Cardiac septum (tissue), 1 donor: ENCODE measurements at regions not wholly inside any gene's neighbourhood (a gene's known extent, or its start where the extent isn't known, plus 50 kb on each side); places are given as distances from the start of the nearest gene placed in this dataset.

Experiments used
- DNase-seq: peaks from one replicate; pipeline ENCODE4 v3.0.0-alpha.2; 2020; ENCODE audit warnings: low spot score
- intact Hi-C: fragments of 100-400 bp; cut with DNase I; formaldehyde crosslinking; loops from one replicate; pipeline ENCODE4 v1.14.0; 2022
- donor health status: DM: no; HTN: no; CAD: no.

DNA sequence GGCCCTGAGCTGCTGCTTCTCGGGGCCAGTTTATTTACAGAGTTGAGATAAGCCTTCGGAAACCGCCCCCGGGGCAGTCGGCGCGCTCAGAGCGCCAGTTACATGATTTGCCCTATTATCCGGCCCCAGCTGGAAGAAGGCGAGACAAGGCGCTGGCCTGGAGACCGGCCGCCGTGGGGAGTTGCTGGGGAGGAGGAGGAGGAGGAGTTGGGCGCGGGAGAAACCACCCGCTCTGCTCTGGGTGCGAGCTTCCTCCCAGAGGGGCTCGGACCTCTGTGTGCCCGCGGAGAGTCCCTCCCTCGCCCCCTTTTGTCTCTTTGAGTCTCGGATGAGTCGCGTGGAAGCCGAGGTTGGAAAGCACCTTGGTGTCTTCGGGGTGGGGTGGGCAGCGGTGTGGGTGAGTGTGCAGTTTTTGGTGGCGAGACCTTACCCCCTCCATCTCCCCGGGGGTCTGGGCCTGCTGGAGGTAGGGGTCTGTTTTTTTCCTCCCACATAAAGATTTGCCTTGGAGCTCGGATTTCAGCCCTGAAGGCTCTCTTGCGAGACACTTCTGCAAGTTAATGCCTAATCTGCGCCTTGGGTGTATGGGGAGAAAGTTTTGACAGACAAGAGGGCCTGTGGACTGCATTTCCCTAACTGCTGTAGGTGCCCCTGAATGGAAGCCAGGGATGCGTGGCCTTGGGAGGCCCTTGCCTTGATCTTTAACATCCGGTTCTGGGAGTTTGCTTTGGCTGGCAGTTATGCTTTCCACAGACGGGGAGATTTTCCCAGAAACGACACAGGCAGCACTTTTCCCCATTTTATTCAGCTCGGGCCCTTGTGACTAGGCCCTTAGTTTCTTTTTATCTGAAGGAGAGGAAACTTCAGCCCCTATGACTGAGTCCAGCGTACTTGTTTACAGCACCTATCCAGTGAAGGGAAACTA lies 80.0 kb downstream of the NDUFS5 start:
- intact Hi-C loops = loop anchor here (1.0 to 5.0 kb wide), 4 partner anchors 26 to 301 kb away; no protein-coding TSS in a partner anchor
- peak; percentile 79 for DNase-seq

DNA sequence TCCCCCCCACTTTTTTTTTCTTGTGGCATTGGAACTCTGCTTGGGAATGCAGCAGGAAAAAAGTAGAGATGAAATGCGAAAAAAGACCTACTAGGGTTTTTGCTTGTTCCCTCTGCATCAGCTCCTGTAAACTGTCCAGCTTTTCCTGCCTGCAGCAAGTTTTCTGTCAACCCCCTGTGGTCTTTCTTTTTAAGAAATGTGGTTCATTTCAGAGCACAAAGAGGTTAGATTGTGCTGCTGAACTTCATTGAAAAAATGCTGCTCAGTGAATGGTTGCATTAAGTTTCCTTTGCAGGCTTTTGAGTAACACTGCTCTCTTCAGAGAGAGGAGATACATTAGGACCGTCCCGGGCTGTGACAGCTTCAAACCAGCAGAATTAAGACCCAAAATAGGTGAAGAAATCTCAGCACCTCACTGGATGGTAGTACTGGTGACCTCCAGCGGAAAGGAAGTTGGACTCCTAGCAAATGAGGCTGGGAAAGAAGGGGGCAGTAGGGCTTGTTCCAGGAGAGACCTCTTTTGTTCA lies 80.7 kb downstream of the NDUFS5 start:
- intact Hi-C loops = loop anchor here (5.0 kb wide), 1 partner anchor 300 kb away; no protein-coding TSS in a partner anchor
- DNase-seq = no peak

DNA sequence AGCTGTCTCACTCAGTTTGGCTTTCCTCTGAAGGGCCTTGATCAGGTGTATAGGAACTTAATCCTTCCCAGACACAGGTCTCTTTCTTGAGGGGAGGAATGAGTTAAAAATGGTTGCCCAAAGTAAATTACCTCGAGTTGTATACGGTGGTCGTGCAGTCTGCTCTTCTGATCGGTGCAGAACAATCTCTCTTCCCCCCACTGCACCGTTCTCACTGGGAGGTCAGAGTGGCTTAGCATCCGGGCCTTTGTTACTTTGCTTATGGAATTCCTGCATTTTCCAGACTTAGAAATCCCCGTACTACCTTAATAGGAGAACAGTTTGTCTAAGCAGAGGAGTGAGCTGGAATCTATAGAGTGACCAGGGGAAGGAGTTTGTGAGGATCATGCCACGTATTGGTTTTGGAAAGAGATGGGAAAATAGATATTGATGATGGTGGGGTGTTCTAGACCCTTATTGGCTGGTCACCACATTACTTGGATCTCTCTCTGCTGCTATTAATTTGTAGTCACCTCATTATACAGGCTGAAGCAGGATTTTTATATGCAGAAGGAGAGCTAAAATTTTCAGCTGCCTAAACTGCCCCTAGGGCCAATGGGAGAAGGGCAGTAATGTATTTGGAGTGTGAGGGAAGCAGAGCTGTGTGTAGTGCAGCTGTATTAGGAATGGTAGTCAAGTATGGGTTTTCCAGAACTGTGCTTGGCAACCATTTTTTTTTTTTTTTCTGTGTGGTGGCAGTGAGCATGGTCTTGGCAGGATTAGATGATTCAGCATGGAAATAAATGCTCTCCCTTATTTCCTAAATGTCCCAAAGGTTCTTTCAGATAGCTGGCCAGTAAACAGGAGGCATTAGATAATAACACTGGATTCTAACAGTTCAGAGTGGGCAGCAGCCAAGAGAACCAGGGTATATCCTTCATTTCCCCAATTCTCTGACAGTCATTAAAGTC lies 81.5 kb downstream of the NDUFS5 start:
- intact Hi-C loops = loop anchor here (5.0 kb wide), 1 partner anchor 300 kb away; no protein-coding TSS in a partner anchor
- DNase-seq = no peak

DNA sequence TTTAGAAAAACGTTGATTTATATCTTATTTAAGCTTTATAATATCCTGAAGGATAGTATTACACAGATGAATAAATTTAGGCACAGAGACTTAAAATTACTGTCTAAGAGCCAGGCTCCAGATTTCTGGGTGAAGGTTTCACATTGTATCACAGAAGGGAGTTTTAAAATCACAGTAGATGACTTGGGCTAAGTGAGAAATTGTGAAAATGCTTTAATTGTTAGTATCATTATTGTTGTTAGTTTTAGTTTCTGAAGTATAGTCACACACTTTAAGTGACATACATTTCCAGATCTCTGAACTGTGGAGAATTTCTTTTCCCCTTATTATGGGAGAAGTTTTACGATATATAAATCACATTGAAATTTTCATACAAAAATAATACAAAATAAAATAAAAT lies 83.5 kb downstream of the NDUFS5 start:
- no peak for DNase-seq
- intact Hi-C loops = loop anchor here (5.0 kb wide), 1 partner anchor 298 kb away; no protein-coding TSS in a partner anchor

DNA sequence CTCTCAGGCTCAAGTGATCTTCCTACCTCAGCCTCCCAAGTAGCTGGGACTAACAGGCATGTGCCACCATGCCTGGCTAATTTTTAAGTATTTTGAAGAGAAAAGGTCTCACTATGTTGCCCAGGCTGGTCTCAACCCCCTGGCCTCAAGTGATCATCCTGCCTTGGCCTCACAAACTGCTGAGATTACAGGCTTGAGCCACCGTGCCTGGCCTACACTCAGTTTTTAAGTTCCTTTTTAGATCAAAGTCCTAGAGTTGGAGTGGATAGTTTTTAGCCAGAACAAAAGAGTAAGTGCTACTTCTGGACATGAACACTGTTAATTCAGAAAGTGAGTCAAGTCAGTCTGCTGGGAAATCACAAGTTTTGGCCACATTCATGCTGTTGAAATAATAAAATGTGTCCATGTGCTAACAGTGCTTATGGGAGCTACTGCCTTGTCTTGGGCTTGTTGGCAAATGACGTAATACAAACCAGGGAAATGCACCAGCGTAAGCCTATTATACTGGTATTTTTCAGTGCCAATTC lies 84.2 kb downstream of the NDUFS5 start:
- intact Hi-C loops = no loop called here
- no peak for DNase-seq

DNA sequence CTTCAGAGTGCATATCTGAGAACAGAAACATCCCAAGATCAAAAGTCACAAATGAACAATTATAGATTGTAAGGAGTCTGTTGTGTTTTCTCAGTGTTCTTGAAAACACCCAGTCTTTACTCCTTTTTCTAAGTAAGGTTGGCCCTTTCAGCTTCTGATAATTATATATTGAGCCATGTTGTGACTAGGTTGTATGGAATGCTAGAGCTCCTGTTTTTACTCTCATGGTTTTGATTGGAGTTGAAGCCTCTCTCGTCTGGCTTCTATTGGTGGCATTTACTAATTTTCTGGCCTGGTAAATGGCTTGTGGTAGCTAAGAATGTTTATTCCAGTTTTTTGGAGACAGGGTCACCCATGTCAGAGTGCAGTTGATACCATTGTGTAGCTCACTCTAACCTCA lies 84.7 kb downstream of the NDUFS5 start:
- DNase-seq = no peak
- intact Hi-C loops = no loop called here

DNA sequence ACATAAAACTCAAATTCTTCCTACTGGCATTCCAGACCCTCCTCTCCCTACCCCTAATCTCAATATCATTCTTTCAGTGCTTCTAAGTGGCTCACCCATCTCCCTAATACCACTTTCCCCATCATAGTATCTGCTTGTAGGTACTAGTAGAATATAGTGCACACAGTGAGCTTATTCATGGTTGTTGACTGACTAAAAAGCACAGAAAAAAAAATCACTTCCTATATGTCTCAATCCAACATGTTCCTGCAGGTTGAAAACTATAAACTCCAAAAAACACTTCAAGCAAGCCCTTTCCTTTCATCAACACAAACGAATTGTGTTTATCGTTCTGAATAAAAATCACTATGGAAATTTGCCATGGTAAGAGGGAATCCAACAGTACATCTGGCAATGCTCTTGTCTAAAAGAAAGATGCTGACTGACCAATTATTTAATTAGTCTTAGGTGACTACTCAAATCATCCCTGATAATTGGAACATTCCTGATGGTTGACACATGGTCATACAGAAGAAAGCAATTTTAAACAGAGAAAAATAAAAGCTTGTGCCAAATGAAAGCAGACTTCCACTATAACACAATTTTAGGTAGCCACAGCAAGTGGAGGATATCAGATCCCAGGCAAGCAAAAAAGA lies 87.1 kb downstream of the NDUFS5 start:
- no peak for DNase-seq
- intact Hi-C loops = no loop called here

DNA sequence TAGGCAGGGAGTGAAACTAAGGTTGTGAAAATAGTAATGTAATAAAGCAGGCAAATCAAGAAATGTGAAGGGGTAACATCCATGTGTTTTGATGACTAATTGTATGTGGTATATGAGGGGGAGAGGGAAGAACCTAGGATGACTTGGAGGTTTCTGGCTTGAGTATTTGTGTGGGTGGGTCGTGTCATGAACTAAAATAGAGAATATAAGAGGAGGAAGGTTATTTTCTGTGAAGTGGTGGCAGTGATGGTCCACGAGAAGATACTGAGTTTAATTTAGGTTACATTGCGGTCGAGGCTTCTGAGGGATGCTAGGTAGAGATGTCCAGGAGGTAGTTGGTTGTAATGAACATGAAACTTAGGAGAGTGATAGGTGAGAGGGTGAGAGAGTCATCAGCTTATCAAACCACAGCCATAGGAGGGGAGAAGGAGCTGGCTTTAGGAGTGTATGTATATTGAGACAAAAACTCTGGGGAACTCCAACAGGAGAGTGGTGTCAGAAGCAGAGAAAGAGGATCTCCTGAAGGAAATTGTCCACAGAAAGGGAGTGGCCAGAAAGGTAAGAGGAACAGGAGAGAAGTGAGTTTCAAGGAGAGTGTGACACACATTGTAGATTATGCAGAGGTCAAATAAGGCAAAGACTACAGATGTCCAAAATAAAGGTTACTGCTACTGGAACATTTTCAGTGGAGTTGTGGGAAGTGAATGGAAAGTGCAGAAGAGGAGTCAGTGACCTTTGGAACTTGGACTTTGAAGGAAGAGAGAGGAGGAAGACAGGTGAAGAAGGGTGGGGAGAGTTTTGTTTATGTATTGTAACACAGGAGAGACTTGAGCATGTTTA lies 89.0 kb upstream of the MACF1 start:
- DNase-seq = no peak
- intact Hi-C loops = no loop called here

DNA sequence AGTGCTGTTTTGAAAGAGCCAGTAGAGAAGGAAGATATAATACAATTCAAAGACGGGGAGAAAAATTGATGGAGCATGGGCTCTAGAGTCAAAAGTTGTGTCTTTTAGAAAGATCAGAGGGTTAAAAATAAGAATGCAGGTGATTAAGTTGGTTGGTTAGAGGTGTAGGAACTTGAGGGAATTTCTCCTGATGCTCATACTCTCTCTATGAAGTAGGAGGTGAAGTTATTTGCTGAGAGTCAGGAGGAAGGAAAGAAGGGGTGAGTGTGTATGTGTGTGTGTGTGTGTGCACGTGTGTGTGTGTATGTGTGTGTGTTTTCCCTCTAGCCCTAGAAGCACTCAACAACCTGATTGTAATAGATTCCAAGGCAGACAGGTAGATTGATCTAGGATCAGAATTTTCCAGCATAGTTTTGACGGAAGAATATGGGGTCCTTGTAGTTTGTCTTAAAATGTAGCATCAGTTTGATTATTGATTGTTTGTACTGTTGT lies 88.3 kb upstream of the MACF1 start:
- intact Hi-C loops = no loop called here

DNA sequence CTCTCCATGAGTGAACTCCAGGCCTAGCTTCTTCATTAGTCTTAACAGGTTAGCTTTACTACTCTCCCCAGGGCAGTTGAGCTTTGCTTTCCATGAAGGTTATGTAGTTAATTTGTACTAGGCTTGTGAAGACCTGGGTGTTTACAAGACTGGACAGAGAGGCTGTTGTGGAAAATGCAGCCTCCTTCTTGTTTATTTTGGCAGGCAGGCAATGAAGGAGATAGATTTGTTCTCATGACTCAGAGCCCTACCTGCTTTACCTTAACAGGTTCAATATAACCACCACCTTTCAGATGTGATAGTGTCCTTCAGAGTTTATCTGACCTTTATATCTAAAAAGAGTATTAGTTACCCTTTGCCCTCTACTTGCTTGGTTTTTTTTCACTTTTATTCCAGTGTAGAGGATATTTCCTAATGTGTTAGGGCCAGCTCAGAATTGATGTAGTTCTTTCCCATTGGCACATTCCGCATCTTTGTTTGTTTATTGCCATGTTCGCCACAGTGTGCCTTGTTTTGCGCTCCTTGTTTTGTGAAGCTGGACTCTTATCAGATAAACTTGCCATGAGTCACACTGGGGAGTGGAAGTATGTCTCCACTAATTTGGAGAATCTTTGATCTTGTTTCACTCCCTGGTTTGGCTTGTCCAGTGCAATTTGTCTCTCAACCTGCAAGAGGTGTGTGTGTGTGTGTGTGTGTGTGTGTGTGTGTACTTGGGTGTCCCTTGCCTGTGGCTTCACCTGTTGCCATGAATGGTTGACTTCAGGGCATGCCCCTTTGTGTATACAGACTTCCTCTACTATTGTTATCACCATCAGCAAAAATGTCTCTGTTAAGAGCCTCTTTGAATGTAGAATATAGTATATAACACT lies 87.4 kb upstream of the MACF1 start:
- intact Hi-C loops = no loop called here
- DNase-seq = no peak

More for the DNA sequence above, 88.3 kb upstream of the MACF1 start:
- DNase-seq = no peak

DNA sequence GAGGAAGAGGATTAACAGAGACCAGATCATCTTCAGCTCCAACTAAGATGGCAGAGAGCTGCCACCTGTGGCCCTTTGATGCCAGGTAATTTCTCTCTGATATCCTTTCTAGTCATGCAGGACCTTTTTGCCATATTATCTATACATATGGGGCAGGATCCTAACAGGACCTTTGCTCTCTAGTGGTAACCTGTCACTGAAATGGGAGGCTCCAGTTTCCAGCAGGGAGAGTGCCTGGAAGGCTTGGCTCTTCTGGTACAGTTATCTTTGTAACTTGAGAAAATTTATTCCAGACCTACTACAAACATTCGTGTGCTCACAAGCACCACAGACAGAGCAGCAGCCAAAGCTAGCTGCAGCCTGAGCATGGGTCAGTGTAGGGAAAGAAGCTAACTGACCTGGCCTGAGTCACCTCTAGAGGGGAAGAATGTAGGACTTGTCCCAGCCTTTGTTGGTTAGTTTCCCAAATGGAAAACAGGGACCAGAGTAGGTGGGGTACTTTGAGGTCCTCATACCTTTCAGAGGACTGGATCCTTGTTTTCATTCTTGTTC lies 86.5 kb upstream of the MACF1 start:
- intact Hi-C loops = no loop called here
- no peak for DNase-seq

DNA sequence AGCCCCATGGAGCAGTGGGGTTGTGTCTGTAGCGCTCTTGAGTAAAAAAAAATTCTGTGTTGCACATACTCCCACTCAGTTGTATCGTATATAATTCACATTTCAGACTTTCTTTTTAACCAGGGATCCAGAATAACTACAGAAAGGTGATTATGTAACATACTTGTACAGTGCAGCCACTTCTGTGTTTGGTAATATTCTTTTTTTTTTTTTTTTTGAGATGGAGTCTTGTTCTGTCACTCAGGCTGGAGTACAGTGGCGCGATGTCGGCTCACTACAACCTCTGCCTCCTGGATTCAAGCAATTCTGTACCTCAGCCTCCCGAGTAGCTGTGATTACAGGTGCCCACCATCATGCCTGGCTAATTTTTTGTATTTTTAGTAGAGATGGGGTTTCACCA lies 82.4 kb upstream of the MACF1 start:
- intact Hi-C loops = no loop called here
- no peak for DNase-seq

DNA sequence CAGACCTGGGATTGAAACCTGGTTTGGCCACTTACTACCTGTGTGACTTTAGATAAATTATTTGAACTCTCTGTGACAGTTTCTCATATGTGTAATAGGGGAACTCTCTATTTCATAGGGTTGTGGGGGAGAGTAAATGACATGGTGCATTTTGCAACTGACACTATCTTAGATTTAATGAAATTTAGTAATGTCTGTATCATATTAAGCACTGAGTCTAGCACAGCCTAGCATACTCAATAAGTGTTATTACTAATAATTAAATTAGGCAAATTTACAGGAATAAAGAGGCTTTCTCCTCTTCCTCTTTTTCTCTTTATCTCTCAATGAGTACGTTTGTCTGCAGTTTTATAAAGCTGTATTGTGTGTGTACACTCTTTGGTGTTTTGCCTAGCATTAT lies 80.2 kb upstream of the MACF1 start:
- intact Hi-C loops = no loop called here
- no peak for DNase-seq

DNA sequence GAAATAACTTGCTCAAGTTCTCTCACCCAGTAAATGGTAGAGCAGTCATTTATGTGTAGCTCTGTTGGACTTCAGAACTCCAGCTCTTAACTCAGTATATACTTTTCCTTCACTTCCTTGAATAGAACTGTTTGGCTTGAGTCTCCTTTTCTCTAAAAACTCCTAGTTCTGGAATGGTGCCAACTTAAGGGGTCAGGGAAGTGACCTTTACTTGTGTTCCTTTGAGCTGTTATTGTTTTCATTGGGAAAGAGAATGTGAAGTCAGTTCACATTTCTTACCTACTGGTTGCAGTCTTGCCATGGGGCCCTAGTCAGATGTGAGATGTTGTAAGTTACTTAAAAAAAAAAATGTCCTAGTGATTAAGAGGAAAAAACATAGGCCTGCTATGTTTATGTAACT lies 77.0 kb upstream of the MACF1 start:
- DNase-seq = no peak
- intact Hi-C loops = no loop called here

DNA sequence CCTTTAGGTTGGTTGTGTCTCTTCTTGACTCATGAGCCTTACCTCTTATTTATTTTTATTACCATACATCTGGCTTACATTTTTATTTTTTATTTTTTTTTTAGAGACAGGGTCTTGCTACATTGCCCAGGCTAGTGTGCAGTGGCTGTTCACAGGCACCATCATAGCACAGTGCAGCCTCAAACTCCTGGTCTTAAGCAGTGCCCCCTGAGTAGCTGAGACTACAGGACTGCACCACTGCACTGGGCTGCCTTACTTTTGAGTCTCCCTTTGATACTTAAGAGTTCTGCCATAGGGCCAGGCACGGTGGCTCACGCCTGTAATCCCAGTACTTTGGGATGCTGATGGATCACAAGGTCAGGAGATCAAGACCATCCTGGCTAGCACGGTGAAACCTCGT lies 76.4 kb upstream of the MACF1 start:
- no peak for DNase-seq
- intact Hi-C loops = no loop called here

DNA sequence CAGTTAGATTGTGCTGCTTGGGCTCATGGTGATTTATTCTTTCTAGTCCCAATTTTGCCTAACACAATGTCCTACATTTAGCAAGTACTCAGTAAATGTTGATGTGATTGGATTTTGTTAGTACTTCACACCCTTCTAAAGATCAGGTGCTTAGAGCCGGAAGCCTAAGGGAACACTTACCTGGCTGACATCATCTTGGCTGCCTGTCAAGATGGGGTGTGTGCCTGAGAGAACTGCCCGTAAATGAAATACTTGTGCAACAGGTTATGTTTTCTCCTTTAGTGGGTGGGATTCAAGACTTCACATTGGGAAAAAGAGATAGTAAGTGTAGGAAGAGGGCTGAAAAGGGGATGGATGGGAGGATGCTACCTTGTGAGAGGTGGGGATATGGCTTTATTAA lies 75.5 kb upstream of the MACF1 start:
- intact Hi-C loops = no loop called here
- DNase-seq = no peak

DNA sequence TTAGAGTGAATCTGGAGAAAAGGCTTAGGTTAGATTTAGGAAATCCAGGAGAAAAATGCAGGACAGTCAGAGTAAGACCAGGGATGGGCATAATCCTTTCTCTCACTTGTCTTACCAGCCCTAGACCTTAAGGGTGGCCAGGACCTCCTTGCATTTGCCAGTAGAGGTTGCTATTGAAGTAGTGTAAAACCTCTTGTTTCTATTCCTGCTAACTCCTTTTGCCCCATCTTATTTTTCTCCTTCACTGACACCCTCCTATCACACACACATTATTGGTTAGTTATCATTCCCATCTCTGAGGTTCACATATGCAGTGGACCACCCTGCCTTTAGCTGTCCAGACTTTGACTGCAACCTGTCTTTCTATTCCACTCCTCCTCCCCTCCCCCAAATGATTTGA lies 75.0 kb upstream of the MACF1 start:
- intact Hi-C loops = no loop called here
- no peak for DNase-seq
